GM12891 (cell line): ENCODE measurements at regions not wholly inside any gene's neighbourhood (a gene's known extent, or its start where the extent isn't known, plus 50 kb on each side); places are given as distances from the start of the nearest gene placed in this dataset.

Experiments used
- DNase-seq: peaks from one replicate; pipeline ENCODE4 v3.0.0; 2011; ENCODE audit warnings: low spot score; ENCODE audit not compliant: insufficient read length
- FAIRE-seq: peaks from 2 replicates; lab custom pipeline; 2011; peaks lifted over from hg19 to GRCh38; lab: Jason Lieb, UNC
- PAX5 ChIP-seq: IDR thresholded peaks from 2 replicates; pipeline ENCODE4 v1.6.1; 2011; ENCODE audit warnings: low read length, moderate library complexity, mild to moderate bottlenecking; ENCODE audit not compliant: insufficient read depth, severe bottlenecking
- POLR2A ChIP-seq: IDR thresholded peaks from 2 replicates; pipeline ENCODE4 v1.6.1; 2011; ENCODE audit warnings: low read depth, low read length, control low read depth
- POLR2AphosphoS5 ChIP-seq: IDR thresholded peaks from 2 replicates; pipeline ENCODE4 v1.6.1; 2011; ENCODE audit warnings: low read depth, low read length, control low read depth
- POU2F2 ChIP-seq: IDR thresholded peaks from 2 replicates; pipeline ENCODE4 v1.6.1; 2011; ENCODE audit warnings: low read depth, mild to moderate bottlenecking, control low read depth, low read length, moderate library complexity
- SPI1 ChIP-seq: IDR thresholded peaks from 2 replicates; pipeline ENCODE4 v1.6.1; 2011; ENCODE audit warnings: low read depth, low read length, control low read depth
- TAF1 ChIP-seq: IDR thresholded peaks from 2 replicates; pipeline ENCODE4 v1.6.1; 2011; ENCODE audit warnings: low read depth, low read length, control low read depth

- TF ChIP-seq TAF1 (no peak), POLR2AphosphoS5 (no peak), PAX5 (no peak), POU2F2 (no peak)
- FAIRE-seq, result no peak
- DNase-seq, result no peak
These were observed 531.9 kb downstream of the QKI start for GRCh38 chr6:163946437-163946836.

GRCh38 chr6:163945808-163946207, 531.3 kb downstream of the QKI start:
- DNase-seq (no peak), FAIRE-seq (no peak)
- no peak for TF ChIP-seq POLR2A
- TF ChIP-seq TAF1, result no peak
- no peak for TF ChIP-seq PAX5
- no peak for TF ChIP-seq SPI1
- no peak for TF ChIP-seq POU2F2

- TF ChIP-seq POLR2A, result no peak
These were observed 530.4 kb downstream of the QKI start for GRCh38 chr6:163944897-163945296.

GRCh38 chr6:163943607-163944385, 529.3 kb downstream of the QKI start:
- TF ChIP-seq SPI1 (no peak), POU2F2 (no peak), TAF1 (no peak), POLR2A (no peak), PAX5 (no peak), POLR2AphosphoS5 (no peak)
- DNase-seq, result no peak
- FAIRE-seq, result no peak

More at GRCh38 chr6:163944897-163945296, 530.4 kb downstream of the QKI start:
- FAIRE-seq, result no peak
- no peak for DNase-seq

- DNase-seq (no peak), FAIRE-seq (no peak)
- TF ChIP-seq TAF1, result no peak
- no peak for TF ChIP-seq POLR2A
- no peak for TF ChIP-seq SPI1
- TF ChIP-seq POLR2AphosphoS5, result no peak
- TF ChIP-seq PAX5, result no peak
- no peak for TF ChIP-seq POU2F2
These were observed 528.3 kb downstream of the QKI start for GRCh38 chr6:163942790-163943189.

GRCh38 chr6:163941624-163941976, 527.1 kb downstream of the QKI start:
- FAIRE-seq (no peak), DNase-seq (no peak)
- no peak for TF ChIP-seq PAX5
- TF ChIP-seq POU2F2, result no peak
- TF ChIP-seq TAF1, result no peak
- no peak for TF ChIP-seq POLR2AphosphoS5
- TF ChIP-seq POLR2A, result no peak
- no peak for TF ChIP-seq SPI1

GRCh38 chr6:163940705-163941623, 526.4 kb downstream of the QKI start:
- no peak for FAIRE-seq

GRCh38 chr6:163937071-163937470, 522.6 kb downstream of the QKI start:
- no peak for DNase-seq
- TF ChIP-seq PAX5 (no peak), SPI1 (no peak)
- no peak for FAIRE-seq

More at GRCh38 chr6:163940705-163941623, 526.4 kb downstream of the QKI start:
- no peak for DNase-seq
- no peak for TF ChIP-seq POLR2A
- TF ChIP-seq PAX5, result no peak
- TF ChIP-seq SPI1, result no peak
- TF ChIP-seq POLR2AphosphoS5, result no peak
- no peak for TF ChIP-seq TAF1
- no peak for TF ChIP-seq POU2F2

GRCh38 chr6:163935158-163935762, 520.7 kb downstream of the QKI start:
- no peak for FAIRE-seq
- TF ChIP-seq SPI1 (no peak), POLR2A (no peak), POU2F2 (no peak), PAX5 (no peak), POLR2AphosphoS5 (no peak)
- DNase-seq, result no peak

GRCh38 chr6:163930012-163930411, 515.5 kb downstream of the QKI start:
- FAIRE-seq (no peak), DNase-seq (no peak)
- no peak for TF ChIP-seq POLR2A
- TF ChIP-seq TAF1, result no peak
- TF ChIP-seq PAX5, result no peak
- no peak for TF ChIP-seq SPI1
- no peak for TF ChIP-seq POLR2AphosphoS5
- TF ChIP-seq POU2F2, result no peak
